Upper lobe of left lung (tissue), 4 donors: ENCODE measurements at regions not wholly inside any gene's neighbourhood (a gene's known extent, or its start where the extent isn't known, plus 50 kb on each side); places are given as distances from the start of the nearest gene placed in this dataset.
"Not testable (repeated sequence)": the region's sequence is repeated elsewhere in the genome, so short reads cannot be mapped to it uniquely, and the experiment has no call there.

ENCODE experiments used
- POLR2AphosphoS5 ChIP-seq, 2 donors: sonication (generic); formaldehyde crosslinking; IDR thresholded peaks; one replicate each; pipeline ENCODE4 v1.5.1; 2017; ENCODE audit warnings: antibody characterized with exemption in 2 of 2
- TF ChIP-seq, protein P1 (sequence below), 6 experiments: fragments of 450-650 bp in 4 of 6; fragments of 200-600 bp in 2 of 6; sonication (generic) in 2 of 6; IDR thresholded peaks; one replicate each; pipeline ENCODE4 v1.5.1; 2016 to 2019; ENCODE audit warnings: antibody characterized with exemption in 6 of 6

DNA sequence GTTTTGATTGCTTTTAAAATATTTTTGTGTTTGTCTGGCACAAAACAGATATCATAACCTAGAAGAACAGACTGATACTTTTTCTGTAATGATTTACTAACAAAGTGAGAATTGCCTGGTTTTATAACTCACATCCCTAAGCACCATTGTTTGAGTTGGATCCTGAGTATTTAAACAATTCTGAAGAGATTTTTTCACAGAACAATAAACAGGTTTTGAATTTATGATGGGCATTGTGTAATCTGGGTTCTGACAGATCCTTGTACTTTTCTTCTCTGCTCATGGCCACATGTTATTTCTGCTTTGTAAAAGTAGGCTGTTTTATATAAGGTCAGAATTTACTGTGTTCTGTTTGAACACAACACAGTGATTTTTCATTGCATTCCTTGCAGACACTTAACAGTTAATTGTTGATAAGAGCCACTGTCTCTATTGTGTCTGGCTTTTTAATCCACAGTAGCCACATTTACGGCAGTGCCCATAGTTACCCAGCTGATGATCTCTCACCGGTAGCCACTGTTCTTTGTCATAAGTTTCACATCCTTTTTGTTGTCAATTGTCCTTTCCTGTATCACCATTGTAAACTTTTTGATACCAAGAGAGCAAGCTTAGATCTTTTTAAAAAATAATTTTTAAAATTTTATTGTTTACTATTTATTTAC, 1548.1 kb downstream of the KHDRBS2 start:
- TF ChIP-seq, protein P1, sequence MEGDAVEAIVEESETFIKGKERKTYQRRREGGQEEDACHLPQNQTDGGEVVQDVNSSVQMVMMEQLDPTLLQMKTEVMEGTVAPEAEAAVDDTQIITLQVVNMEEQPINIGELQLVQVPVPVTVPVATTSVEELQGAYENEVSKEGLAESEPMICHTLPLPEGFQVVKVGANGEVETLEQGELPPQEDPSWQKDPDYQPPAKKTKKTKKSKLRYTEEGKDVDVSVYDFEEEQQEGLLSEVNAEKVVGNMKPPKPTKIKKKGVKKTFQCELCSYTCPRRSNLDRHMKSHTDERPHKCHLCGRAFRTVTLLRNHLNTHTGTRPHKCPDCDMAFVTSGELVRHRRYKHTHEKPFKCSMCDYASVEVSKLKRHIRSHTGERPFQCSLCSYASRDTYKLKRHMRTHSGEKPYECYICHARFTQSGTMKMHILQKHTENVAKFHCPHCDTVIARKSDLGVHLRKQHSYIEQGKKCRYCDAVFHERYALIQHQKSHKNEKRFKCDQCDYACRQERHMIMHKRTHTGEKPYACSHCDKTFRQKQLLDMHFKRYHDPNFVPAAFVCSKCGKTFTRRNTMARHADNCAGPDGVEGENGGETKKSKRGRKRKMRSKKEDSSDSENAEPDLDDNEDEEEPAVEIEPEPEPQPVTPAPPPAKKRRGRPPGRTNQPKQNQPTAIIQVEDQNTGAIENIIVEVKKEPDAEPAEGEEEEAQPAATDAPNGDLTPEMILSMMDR (IDR thresholded peaks at IDR 0.05): not testable (repeated sequence)
- TF ChIP-seq POLR2AphosphoS5 (IDR thresholded peaks at IDR 0.05): not testable (repeated sequence)
